ENCODE measurements at regions not wholly inside any gene's neighbourhood (a gene's known extent, or its start where the extent isn't known, plus 50 kb on each side); places are given as distances from the start of the nearest gene placed in this dataset.

- no peaks in the 10 kb centered on the region for H3K27me3 ChIP-seq
- TF ChIP-seq POLR2A (IDR thresholded peaks at IDR 0.05), result no peak
- no peak for TF ChIP-seq POLR2AphosphoS5 (IDR thresholded peaks at IDR 0.05)
- no peak overlapping the region for H3K27ac ChIP-seq
- 30 to 37% methylated on average over 4 to 6 of the region's 6 CpGs for WGBS, 2 donors (ENCODE audit: low coverage in 1 of 2)
- H3K36me3 ChIP-seq, result no peaks in the 10 kb centered on the region
- H3K4me1 ChIP-seq, result no peaks in the 10 kb centered on the region
- no peak overlapping the region for H3K4me3 ChIP-seq
- intact Hi-C loops (cut with DNase I; ENCODE audit: low total_unique reads), result loop anchor here (5.0 kb wide), 1 partner anchor 804 kb away; no protein-coding TSS in a partner anchor
- H3K9me3 ChIP-seq, result no peaks in the 10 kb centered on the region
- DNase-seq, result no peak
- in situ Hi-C loops (cut with MboI; ENCODE audit: low pct_ligation_motif_present in 1 of 4, low pct_unique_long_range_greater_than_20kb in 1 of 4, low sequenced_read_pairs in 3 of 4), result loop anchor here in 1 of 4 donors (10.0 kb wide), 1 partner anchor 1558 kb away; no protein-coding TSS in a partner anchor
These were observed 112.3 kb upstream of the ZNF507 start for GRCh38 chr19:32233091-32233490.

- in situ Hi-C loops (cut with MboI; ENCODE audit: low pct_ligation_motif_present in 1 of 4, low pct_unique_long_range_greater_than_20kb in 1 of 4, low sequenced_read_pairs in 3 of 4), result loop anchor here in 1 of 4 donors (10.0 kb wide), 1 partner anchor 1559 kb away; no protein-coding TSS in a partner anchor
- no peak for DNase-seq
- Histone ChIP-seq H3K36me3 (no peaks in the 10 kb centered on the region), H3K27ac (no peak overlapping the region), H3K27me3 (no peaks in the 10 kb centered on the region), H3K9me3 (no peaks in the 10 kb centered on the region), H3K4me3 (no peak overlapping the region), H3K4me1 (no peaks in the 10 kb centered on the region)
- intact Hi-C loops (cut with DNase I; ENCODE audit: low total_unique reads), result loop anchor here (5.0 kb wide), 1 partner anchor 803 kb away; no protein-coding TSS in a partner anchor
- TF ChIP-seq POLR2AphosphoS5 (IDR thresholded peaks at IDR 0.05) (no peak), EP300 (IDR thresholded peaks at IDR 0.05; ENCODE audit: low read depth) (no peak), CTCF (IDR thresholded peaks at IDR 0.05) (no peak), POLR2A (IDR thresholded peaks at IDR 0.05) (no peak)
- WGBS, 2 donors (ENCODE audit: low coverage in 1 of 2), result 60 to 87% methylated on average over 1 to 4 of the region's 4 CpGs
These were observed 111.5 kb upstream of the ZNF507 start for GRCh38 chr19:32233885-32234284.

GRCh38 chr19:32234663-32235217 lies 110.7 kb upstream of the ZNF507 start:
- Histone ChIP-seq H3K36me3 (no peaks in the 10 kb centered on the region), H3K4me3 (no peak overlapping the region), H3K27ac (no peak overlapping the region), H3K27me3 (no peaks in the 10 kb centered on the region), H3K9me3 (no peaks in the 10 kb centered on the region), H3K4me1 (no peaks in the 10 kb centered on the region)
- no peak for DNase-seq
- in situ Hi-C loops (cut with MboI; ENCODE audit: low pct_ligation_motif_present in 1 of 4, low pct_unique_long_range_greater_than_20kb in 1 of 4, low sequenced_read_pairs in 3 of 4) (loop anchor here in 1 of 4 donors (10.0 kb wide), 1 partner anchor 1560 kb away; no protein-coding TSS in a partner anchor), intact Hi-C loops (cut with DNase I; ENCODE audit: low total_unique reads) (loop anchor here (5.0 kb wide), 1 partner anchor 803 kb away; no protein-coding TSS in a partner anchor)
- WGBS, 2 donors (ENCODE audit: low coverage in 1 of 2), result 33 to 68% methylated on average over 2 to 3 of the region's 3 CpGs
- no peak for TF ChIP-seq POLR2AphosphoS5 (IDR thresholded peaks at IDR 0.05)
- no peak for TF ChIP-seq CTCF (IDR thresholded peaks at IDR 0.05)
- no peak for TF ChIP-seq POLR2A (IDR thresholded peaks at IDR 0.05)
- no peak for TF ChIP-seq EP300 (IDR thresholded peaks at IDR 0.05; ENCODE audit: low read depth)

GRCh38 chr19:32238076-32238475 lies 107.3 kb upstream of the ZNF507 start:
- intact Hi-C loops (cut with DNase I; ENCODE audit: low total_unique reads) (no loop called here), in situ Hi-C loops (cut with MboI; ENCODE audit: low pct_ligation_motif_present in 1 of 4, low pct_unique_long_range_greater_than_20kb in 1 of 4, low sequenced_read_pairs in 3 of 4) (loop anchor here in 1 of 4 donors (10.0 kb wide), 1 partner anchor 1563 kb away; no protein-coding TSS in a partner anchor)
- Histone ChIP-seq H3K4me3 (no peak overlapping the region), H3K4me1 (no peaks in the 10 kb centered on the region), H3K27ac (no peak overlapping the region), H3K9me3 (no peaks in the 10 kb centered on the region), H3K36me3 (no peaks in the 10 kb centered on the region), H3K27me3 (no peaks in the 10 kb centered on the region)
- 29% methylated on average over 1 of the region's 1 CpG; no CpG with 5 or more reads in 1 of the 2 donors for WGBS, 2 donors (ENCODE audit: low coverage in 1 of 2)
- TF ChIP-seq POLR2AphosphoS5 (IDR thresholded peaks at IDR 0.05) (no peak), CTCF (IDR thresholded peaks at IDR 0.05) (no peak), EP300 (IDR thresholded peaks at IDR 0.05; ENCODE audit: low read depth) (no peak), POLR2A (IDR thresholded peaks at IDR 0.05) (no peak)
- no peak for DNase-seq

All from transverse colon (tissue), 4 donors.